ENCODE measurements at regions not wholly inside any gene's neighbourhood (a gene's known extent, or its start where the extent isn't known, plus 50 kb on each side); places are given as distances from the start of the nearest gene placed in this dataset.
"Not testable (repeated sequence)": the region's sequence is repeated elsewhere in the genome, so short reads cannot be mapped to it uniquely, and the experiment has no call there.

GRCh38 chr10:34878651-34879050 lies 63.6 kb upstream of the PARD3 start:
- ATAC-seq; intact Hi-C loops (cut with micrococcal nuclease); DNase-seq: not testable (repeated sequence)

- intact Hi-C loops (cut with micrococcal nuclease), result no loop called here
- DNase-seq (no peak), ATAC-seq (no peak)
Observed at GRCh38 chr10:34875061-34875460, 60.0 kb upstream of the PARD3 start.

- intact Hi-C loops (cut with micrococcal nuclease), result no loop called here
- ATAC-seq (no peak), DNase-seq (no peak)
Observed at GRCh38 chr10:34872820-34873219, 57.7 kb upstream of the PARD3 start.

- ATAC-seq (no peak), DNase-seq (no peak)
- intact Hi-C loops (cut with micrococcal nuclease), result no loop called here
Observed at GRCh38 chr10:34869135-34869836, 54.2 kb upstream of the PARD3 start.

GRCh38 chr10:34868589-34868988 lies 53.5 kb upstream of the PARD3 start:
- no peak for ATAC-seq
- intact Hi-C loops (cut with micrococcal nuclease), result no loop called here

GRCh38 chr10:34866848-34867247 lies 51.8 kb upstream of the PARD3 start:
- DNase-seq (no peak), ATAC-seq (no peak)
- intact Hi-C loops (cut with micrococcal nuclease), result no loop called here

More at GRCh38 chr10:34868589-34868988, 53.5 kb upstream of the PARD3 start:
- DNase-seq, result no peak

Data from left ventricle myocardium superior (tissue), 1 donor.